KG1 (cell line): ENCODE measurements at regions not wholly inside any gene's neighbourhood (a gene's known extent, or its start where the extent isn't known, plus 50 kb on each side); places are given as distances from the start of the nearest gene placed in this dataset.

Experiments
- DNase-seq: peaks from one replicate; lab custom pipeline; 2025; lab: John Stamatoyannopoulos, UW

- no peak for DNase-seq
Measured at GRCh38 chr5:175388531-175388930, 55.5 kb downstream of the DRD1 start.

- no peak for DNase-seq
Measured at GRCh38 chr5:175387144-175387543, 56.8 kb downstream of the DRD1 start.

- no peak for DNase-seq
Measured at GRCh38 chr5:175386526-175386925, 57.5 kb downstream of the DRD1 start.

GRCh38 chr5:175385691-175386362, 58.2 kb downstream of the DRD1 start:
- DNase-seq = no peak

GRCh38 chr5:175384724-175385552, 59.0 kb downstream of the DRD1 start:
- DNase-seq = no peak

GRCh38 chr5:175383350-175383749, 60.6 kb downstream of the DRD1 start:
- no peak for DNase-seq

- DNase-seq = no peak
Measured at GRCh38 chr5:175382171-175382570, 61.8 kb downstream of the DRD1 start.

GRCh38 chr5:175381130-175381529, 62.9 kb downstream of the DRD1 start:
- no peak for DNase-seq

GRCh38 chr5:175380701-175381100, 63.3 kb downstream of the DRD1 start:
- no peak for DNase-seq

- DNase-seq = no peak
Measured at GRCh38 chr5:175379867-175380266, 64.1 kb downstream of the DRD1 start.

GRCh38 chr5:175378444-175379028, 65.4 kb downstream of the DRD1 start:
- DNase-seq = no peak

GRCh38 chr5:175377816-175378215, 66.2 kb downstream of the DRD1 start:
- DNase-seq = no peak

- DNase-seq = no peak
Measured at GRCh38 chr5:175374166-175374875, 69.7 kb downstream of the DRD1 start.

- DNase-seq = no peak
Measured at GRCh38 chr5:175365866-175366265, 78.1 kb downstream of the DRD1 start.

- DNase-seq = no peak
Measured at GRCh38 chr5:175363300-175363699, 80.7 kb downstream of the DRD1 start.

- no peak for DNase-seq
Measured at GRCh38 chr5:175357995-175358394, 86.0 kb downstream of the DRD1 start.

- DNase-seq = no peak
Measured at GRCh38 chr5:175356428-175356827, 87.6 kb downstream of the DRD1 start.

GRCh38 chr5:175354964-175355363, 89.0 kb downstream of the DRD1 start:
- no peak for DNase-seq

GRCh38 chr5:175353926-175354325, 90.1 kb downstream of the DRD1 start:
- DNase-seq = no peak

GRCh38 chr5:175351897-175352590, 91.9 kb downstream of the DRD1 start:
- no peak for DNase-seq

- no peak for DNase-seq
Measured at GRCh38 chr5:175351126-175351525, 92.9 kb downstream of the DRD1 start.

- DNase-seq = no peak
Measured at GRCh38 chr5:175347931-175348330, 96.1 kb downstream of the DRD1 start.
